Stimulated activated naive CD4-positive, alpha-beta T cell (primary cell): ENCODE measurements at regions not wholly inside any gene's neighbourhood (a gene's known extent, or its start where the extent isn't known, plus 50 kb on each side); places are given as distances from the start of the nearest gene placed in this dataset.

Experiments
- DNase-seq, 6 experiments: peaks; one replicate each; lab custom pipeline; 2025; lab: John Stamatoyannopoulos, UW

DNA sequence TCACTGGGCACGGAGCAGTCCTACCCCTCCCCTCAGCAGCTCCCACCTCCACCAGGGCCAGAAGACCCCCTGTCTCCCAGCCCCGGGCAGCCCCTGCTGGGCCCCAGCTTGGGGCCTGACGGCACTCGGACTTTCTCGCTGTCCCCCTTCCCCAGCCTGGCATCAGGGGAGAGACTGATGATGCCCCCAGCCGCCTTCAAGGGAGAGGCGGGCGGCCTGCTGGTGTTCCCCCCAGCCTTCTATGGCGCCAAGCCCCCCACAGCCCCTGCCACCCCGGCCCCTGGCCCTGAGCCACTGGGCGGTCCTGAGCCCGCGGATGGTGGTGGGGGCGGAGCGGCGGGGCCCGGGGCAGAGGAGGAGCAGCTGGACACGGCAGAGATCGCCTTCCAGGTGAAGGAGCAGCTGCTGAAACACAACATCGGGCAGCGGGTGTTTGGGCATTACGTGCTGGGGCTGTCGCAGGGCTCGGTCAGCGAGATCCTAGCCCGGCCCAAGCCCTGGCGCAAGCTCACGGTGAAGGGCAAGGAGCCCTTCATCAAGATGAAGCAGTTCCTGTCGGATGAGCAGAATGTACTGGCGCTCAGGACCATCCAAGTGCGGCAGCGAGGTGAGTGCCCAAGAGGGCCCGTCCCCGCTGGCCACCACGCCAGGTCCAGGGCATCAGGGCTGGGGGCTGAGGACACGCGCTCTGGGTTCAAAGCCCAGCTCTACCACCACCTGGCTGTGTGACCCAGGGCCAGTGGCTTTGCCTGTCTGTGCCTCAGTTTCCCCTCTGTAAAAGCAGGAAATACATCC lies 58.6 kb downstream of the PHETA1 start:
- no peak for DNase-seq

GRCh38 chr12:111309584-111309983 lies 59.3 kb downstream of the PHETA1 start:
- DNase-seq: no peak

DNA sequence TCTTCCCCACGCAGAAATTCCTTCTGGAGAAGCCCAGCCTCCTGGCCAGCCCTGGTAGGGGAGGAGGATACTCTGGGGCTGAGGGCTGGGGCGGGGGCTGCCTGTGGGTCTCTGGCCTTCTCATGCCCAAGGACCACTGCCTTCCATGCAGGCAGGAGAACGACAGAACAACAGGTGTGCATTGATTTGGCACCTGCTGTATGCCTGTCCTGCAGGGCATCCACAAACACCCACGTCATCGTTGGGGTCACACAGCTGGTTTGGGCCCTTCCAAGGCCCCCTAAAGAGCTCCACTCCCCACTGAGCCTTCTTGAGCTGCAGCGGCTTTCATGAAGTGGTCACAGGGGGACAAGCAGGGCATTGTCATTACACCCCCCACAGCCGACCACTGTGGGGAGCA lies 60.4 kb downstream of the PHETA1 start:
- no peak for DNase-seq

GRCh38 chr12:111304642-111305071 lies 64.2 kb downstream of the PHETA1 start:
- DNase-seq: peak in 2 of 6 experiments; percentile 12 to 21

DNA sequence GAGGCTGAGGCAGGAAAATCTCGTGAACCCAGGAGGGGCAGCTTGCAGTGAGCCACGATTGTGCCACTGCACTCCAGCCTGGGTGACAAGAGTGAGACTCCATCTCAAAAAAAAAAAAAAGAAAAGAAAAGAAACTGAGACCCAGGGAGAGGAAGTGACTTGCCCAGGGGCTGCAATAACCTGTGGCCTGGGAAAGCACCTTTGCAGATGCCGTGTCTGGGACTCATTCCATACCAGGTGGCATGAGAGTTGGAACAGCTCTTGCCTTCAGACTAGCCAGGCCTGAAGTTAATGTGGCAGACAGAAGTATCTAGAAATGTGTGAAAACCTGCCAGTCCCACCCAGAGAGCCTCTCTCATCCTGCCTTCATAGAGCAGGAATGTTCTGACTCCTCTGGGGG lies 65.4 kb downstream of the PHETA1 start:
- no peak for DNase-seq

- DNase-seq: peak in 5 of 6 experiments; percentile 13 to 41 (median 17)
Observed at GRCh38 chr12:111298582-111299436, 70.1 kb downstream of the PHETA1 start.

DNA sequence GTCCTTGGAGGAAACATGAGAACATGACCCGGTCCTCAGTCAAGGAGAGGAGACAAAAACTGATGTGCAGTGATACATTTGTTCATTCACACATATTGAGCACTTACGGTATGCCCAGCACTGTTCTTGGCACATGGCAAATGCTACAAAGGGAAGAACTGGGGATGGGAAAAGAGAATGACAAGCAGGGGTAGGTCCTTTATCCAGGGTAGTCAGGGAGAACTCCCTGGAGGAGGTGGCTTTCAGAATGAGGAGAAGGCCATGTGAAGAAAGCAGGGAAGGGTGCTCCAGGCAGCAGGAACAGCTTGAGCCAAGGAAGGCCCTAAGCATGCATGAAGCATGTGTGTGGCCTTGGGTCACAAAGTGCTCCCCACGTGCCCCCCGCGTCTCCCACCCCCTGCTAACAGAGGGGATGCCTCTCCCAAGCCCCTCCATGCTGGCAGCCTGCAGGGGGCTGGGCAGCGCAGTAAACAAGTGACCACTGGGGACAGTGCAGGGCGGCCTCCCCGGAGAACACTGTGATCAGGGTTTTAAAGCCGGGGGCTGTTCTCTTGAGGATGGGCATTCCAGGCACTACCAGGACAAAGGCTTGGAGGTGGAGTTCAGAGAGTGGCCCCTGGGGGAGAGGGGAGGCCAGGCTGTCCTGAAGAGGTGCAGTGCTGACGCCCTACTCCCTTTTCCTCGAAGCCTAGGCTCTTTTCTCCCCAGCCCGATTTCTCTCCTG lies 71.0 kb downstream of the PHETA1 start:
- DNase-seq: no peak

GRCh38 chr12:111296906-111297463 lies 71.9 kb downstream of the PHETA1 start:
- DNase-seq: no peak

GRCh38 chr12:111295176-111295575 lies 73.7 kb downstream of the PHETA1 start:
- DNase-seq: no peak

DNA sequence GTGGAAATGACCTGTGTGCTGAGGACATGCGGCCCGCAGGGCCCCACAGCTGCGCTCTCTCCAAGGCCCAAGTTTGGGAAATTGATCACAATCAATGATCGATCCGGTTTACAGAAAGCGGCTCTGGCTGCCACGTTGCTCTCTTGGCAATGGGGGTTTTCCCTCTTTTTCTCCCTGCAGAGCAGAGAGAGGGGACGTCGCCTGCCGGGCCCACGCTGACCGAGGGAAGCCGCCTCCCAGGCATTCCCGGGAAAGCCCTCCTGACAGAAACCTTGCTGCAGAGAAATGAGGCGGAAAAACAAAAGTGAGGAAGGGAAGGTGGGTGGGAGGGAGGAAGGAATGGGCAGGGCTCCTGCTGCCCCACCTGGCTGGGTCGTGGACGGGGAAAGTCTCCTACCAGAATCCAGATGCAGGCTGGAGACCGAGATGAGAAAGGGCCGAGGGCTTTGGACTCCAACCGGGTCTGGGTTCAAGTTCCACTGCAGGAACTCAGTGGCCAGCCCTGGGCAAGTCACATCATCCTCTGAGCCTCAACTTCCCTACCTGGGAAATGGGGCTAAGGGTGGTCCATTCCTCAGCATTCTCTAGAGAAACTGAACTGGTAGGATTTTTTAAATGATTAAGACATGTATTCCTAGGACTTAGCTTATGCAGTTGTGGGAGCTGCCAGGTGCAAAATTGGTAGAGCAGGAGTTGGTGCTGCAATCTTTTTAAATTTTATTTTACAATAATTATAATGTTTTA lies 75.5 kb downstream of the PHETA1 start:
- DNase-seq: no peak

DNA sequence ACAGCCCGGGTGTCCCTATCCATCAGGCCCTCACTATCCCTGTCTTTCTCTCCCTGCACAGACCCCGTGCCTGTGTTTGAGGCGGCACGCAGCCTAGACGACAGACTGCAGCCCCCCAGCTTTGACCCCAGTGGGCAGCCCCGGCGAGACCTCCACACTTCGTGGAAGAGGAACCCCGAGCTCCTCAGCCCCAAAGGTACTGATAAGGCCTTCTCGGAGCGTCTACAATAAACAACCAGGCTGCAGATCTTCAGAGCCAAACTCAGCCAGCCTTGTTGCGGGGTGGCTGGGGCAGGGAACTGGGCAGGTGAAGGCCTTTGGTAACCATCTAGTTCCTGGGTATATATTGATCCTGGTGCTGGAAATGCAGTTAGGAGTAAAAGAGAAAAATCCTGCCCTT lies 77.5 kb downstream of the PHETA1 start:
- no peak for DNase-seq

- DNase-seq: no peak
Observed at GRCh38 chr12:111288771-111289170, 80.1 kb downstream of the PHETA1 start.

- no peak for DNase-seq
Observed at GRCh38 chr12:111287125-111287900, 81.6 kb downstream of the PHETA1 start.

GRCh38 chr12:111285200-111285599 lies 83.7 kb downstream of the PHETA1 start:
- no peak for DNase-seq

DNA sequence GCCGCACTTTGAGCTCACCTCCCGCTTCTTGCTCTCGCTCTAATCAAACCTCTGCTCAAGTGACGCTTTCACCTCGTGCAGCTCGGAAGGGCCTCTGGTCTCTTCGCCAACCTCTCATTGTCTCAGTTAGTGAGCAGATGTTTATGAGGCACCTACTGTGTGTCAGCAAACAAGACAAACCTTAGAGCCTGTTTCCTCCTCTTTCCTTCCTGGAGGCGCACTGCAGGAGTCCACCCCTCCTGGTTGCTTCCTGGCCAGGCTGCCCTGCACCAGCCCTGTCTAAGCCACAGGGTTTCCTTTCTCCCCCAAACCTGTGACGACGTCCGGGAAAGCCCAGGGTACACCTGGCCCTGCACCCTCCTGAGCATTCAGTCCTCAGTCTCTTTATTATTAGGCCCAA lies 84.2 kb downstream of the PHETA1 start:
- no peak for DNase-seq

DNA sequence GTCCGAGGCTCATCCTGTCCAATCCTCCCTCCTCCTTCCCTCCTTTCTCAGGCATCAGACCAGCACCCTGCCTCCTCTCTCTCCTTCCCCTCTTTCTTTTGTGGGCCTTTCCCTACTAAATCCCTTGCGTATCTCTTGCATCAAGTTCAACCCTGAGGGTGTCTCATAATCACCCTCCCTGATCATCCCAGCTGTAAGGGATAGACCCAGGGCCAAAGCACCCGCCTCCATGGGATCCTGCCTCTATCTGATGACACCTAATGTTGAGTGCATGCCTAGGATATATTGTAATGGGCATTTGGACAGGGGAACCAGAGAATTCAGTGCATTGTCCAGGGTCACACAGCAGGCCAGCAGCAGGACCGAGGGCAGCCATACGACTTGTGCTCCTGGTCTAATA lies 84.9 kb downstream of the PHETA1 start:
- no peak for DNase-seq

DNA sequence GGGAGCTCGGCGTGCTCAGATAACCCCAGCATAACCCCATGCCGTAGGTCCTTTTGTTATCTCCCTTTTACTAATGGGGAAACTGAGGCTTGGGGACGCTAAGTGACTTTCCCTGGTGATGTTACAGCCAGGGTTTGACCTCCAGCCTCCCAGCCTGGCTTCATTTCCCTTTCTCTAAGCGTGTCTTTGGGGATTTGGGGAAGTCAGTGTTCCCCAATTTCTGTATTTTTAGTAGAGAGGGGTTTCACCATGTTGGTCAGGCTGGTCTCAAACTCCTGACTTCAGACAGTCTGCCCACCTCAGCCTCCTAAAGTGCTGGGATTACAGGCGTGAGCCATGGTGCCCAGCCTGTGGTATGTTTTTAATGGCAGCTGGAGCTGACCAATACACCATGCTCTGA lies 85.4 kb downstream of the PHETA1 start:
- no peak for DNase-seq

- DNase-seq: no peak
Observed at GRCh38 chr12:111277570-111277969, 91.3 kb downstream of the PHETA1 start.

- DNase-seq: no peak
Observed at GRCh38 chr12:111276146-111276545, 92.7 kb downstream of the PHETA1 start.

DNA sequence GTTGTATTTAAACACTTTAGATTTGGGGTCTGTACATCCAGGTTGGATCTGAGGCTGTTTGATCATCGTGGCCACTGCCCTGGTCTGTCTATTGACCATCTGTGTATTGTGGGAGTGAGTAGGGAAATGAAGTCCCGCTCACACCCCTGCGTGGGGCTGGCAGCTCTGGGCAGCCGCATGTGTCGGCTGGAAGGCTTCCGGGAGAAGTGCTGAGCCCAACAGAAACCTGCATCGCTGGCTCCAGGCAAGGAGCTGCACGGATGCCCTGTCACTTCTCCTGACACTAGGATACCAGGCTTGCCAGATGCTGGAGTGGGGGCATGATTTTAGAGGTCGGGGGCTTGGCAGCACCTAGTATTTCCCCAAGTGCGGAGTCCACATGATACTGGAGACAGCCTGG lies 93.6 kb downstream of the PHETA1 start:
- DNase-seq: no peak

DNA sequence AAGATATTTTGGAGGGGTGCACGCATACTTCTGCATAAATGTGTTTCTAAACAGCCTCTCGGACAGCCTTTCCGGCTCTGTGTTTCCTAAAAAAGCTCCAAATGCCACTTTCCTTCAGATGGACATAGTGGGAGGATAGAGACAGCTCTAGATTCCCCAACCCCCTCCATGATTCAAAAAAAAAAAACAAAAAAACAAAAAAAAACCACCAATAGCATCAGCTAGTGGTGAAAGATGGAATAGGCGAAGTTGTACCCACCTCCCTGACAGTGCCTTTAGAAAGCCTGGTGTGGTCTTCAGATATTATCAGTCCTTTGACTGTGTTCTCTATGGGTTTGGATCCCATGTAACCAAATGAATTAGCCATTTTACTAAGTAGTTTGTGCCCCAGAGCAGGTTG lies 94.1 kb downstream of the PHETA1 start:
- no peak for DNase-seq
